ENCODE measurements at regions not wholly inside any gene's neighbourhood (a gene's known extent, or its start where the extent isn't known, plus 50 kb on each side); places are given as distances from the start of the nearest gene placed in this dataset.

DNA sequence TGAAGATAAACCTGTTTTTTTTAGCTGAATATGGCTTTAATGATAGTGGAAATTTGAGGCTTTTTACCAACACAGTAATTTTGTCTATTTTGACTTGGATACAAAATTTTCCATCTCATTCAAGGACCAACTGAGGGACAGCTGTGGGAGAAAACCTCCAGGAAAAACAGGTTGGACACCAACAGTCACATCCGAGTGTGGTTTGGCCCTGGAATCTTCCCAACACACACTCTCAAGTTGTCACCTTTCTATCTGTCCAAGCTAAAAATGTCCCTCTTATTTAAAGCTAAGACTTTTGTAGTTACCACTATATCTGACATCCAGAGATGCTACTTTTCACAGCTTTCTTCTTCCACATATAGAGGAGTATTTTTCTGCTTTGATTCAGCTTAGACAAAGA, 404.9 kb downstream of the PCDH7 start:
- TF ChIP-seq, protein P1, sequence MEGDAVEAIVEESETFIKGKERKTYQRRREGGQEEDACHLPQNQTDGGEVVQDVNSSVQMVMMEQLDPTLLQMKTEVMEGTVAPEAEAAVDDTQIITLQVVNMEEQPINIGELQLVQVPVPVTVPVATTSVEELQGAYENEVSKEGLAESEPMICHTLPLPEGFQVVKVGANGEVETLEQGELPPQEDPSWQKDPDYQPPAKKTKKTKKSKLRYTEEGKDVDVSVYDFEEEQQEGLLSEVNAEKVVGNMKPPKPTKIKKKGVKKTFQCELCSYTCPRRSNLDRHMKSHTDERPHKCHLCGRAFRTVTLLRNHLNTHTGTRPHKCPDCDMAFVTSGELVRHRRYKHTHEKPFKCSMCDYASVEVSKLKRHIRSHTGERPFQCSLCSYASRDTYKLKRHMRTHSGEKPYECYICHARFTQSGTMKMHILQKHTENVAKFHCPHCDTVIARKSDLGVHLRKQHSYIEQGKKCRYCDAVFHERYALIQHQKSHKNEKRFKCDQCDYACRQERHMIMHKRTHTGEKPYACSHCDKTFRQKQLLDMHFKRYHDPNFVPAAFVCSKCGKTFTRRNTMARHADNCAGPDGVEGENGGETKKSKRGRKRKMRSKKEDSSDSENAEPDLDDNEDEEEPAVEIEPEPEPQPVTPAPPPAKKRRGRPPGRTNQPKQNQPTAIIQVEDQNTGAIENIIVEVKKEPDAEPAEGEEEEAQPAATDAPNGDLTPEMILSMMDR (IDR thresholded peaks at IDR 0.05; ENCODE audit: low read length) = no peak
- no peak for TF ChIP-seq EZH2 (IDR thresholded peaks at IDR 0.05; ENCODE audit: borderline replicate concordance, low read length)

All from OCI-LY1 (cell line).